SK-N-SH (cell line): ENCODE measurements at regions not wholly inside any gene's neighbourhood (a gene's known extent, or its start where the extent isn't known, plus 50 kb on each side); places are given as distances from the start of the nearest gene placed in this dataset.

Experiments
- CTCF ChIA-PET: fragments of 300-600, 350-600 bp; formaldehyde crosslinking; extraction: SDS; loops from one replicate; lab custom pipeline; 2021; lab: Yijun Ruan, JAX
- POLR2A ChIA-PET: fragments of 350-600 bp; sonication (Branson Sonifier 250); formaldehyde crosslinking; extraction: SDS; loops from one replicate; lab custom pipeline; 2020; ENCODE audit warnings: antibody characterized with exemption, inconsistent platforms; lab: Yijun Ruan, JAX
- DNase-seq: peaks from one replicate; pipeline ENCODE4 v3.0.0; 2012
- H2AFZ ChIP-seq: fragments of 200-600 bp; sonication (generic); 2 replicates; pipeline ENCODE4 v1.8.1; 2016; ENCODE audit warnings: antibody characterized with exemption, mild to moderate bottlenecking, low read depth
- H3F3A ChIP-seq: fragments of 200-600 bp; sonication (generic); replicated peaks from 2 replicates; pipeline ENCODE3; 2016; ENCODE audit warnings: antibody characterized with exemption, mild to moderate bottlenecking; ENCODE audit not compliant: insufficient read depth
- H3K27ac ChIP-seq, 2 experiments: fragments of 200-500 bp in 1 of 2; fragments of 200-600 bp in 1 of 2; sonication (Bioruptor generic) in 1 of 2; sonication (generic), shearing (Covaris generic) in 1 of 2; 2 replicates each; pipeline versions ENCODE4 v1.5.1 to v1.6.1; 2014 to 2016; ENCODE audit warnings: low read depth in 2 of 2, inconsistent platforms in 1 of 2, low read length in 1 of 2, mild to moderate bottlenecking in 1 of 2, mixed read lengths in 1 of 2
- H3K27me3 ChIP-seq: fragments of 200-600 bp; sonication (generic), shearing (Covaris generic); 2 replicates; pipeline ENCODE4 v1.6.1; 2016; ENCODE audit warnings: mixed run types; ENCODE audit not compliant: insufficient read depth
- H3K36me3 ChIP-seq, 2 experiments: fragments of 200-500 bp in 1 of 2; fragments of 200-600 bp in 1 of 2; sonication (Bioruptor generic) in 1 of 2; sonication (generic) in 1 of 2; replicated peaks in 1 of 2; 2 replicates each; pipeline versions ENCODE3 to v1.5.1; 2014 to 2016; ENCODE audit warnings: low read length in 1 of 2, mild to moderate bottlenecking in 1 of 2; ENCODE audit not compliant: insufficient read depth in 2 of 2, control insufficient read depth in 1 of 2
- H3K4me1 ChIP-seq, 2 experiments: fragments of 200-500 bp in 1 of 2; fragments of 200-600 bp in 1 of 2; sonication (Bioruptor generic) in 1 of 2; sonication (generic), shearing (Covaris generic) in 1 of 2; 2 replicates each; pipeline versions ENCODE4 v1.5.1 to v1.6.1; 2014 to 2016; ENCODE audit warnings: low read depth in 1 of 2, low read length in 1 of 2, mixed run types in 1 of 2; ENCODE audit not compliant: insufficient read depth in 2 of 2, control insufficient read depth in 1 of 2
- H3K4me2 ChIP-seq: fragments of 200-600 bp; sonication (generic), shearing (Covaris generic); 2 replicates; pipeline ENCODE4 v1.6.1; 2017; ENCODE audit warnings: mixed run types
- H3K4me3 ChIP-seq, 2 experiments: fragments of 200-500 bp in 1 of 2; fragments of 200-600 bp in 1 of 2; sonication (Bioruptor generic) in 1 of 2; sonication (generic), shearing (Covaris generic) in 1 of 2; 2 replicates each; pipeline versions ENCODE4 v1.5.1 to v1.8.1; 2014 to 2016; ENCODE audit warnings: low read depth in 2 of 2, inconsistent platforms in 1 of 2, low read length in 1 of 2, mild to moderate bottlenecking in 1 of 2, mixed read lengths in 1 of 2, moderate library complexity in 1 of 2
- H3K79me2 ChIP-seq: fragments of 200-600 bp; sonication (generic); 2 replicates; pipeline ENCODE4 v1.8.1; 2017; ENCODE audit warnings: mild to moderate bottlenecking; ENCODE audit not compliant: insufficient read depth
- H3K9ac ChIP-seq: fragments of 200-600 bp; sonication (generic); 2 replicates; pipeline ENCODE4 v1.6.1; 2017; ENCODE audit warnings: mixed run types
- H3K9me2 ChIP-seq: fragments of 200-600 bp; sonication (generic); 2 replicates; pipeline ENCODE4 v1.6.1; 2017; ENCODE audit warnings: mixed run types
- H3K9me3 ChIP-seq: fragments of 200-600 bp; sonication (generic); 2 replicates; pipeline ENCODE4 v1.6.1; 2017; ENCODE audit warnings: mixed run types, mild to moderate bottlenecking, moderate library complexity
- H4K20me1 ChIP-seq: fragments of 200-600 bp; sonication (generic); 2 replicates; pipeline ENCODE4 v1.6.1; 2017; ENCODE audit warnings: mild to moderate bottlenecking, mixed run types; ENCODE audit not compliant: insufficient read depth
- CHD2 ChIP-seq: fragments of 150-350 bp; IDR thresholded peaks from 2 replicates; pipeline ENCODE4 v1.6.1; 2018; ENCODE audit warnings: low read length; ENCODE audit not compliant: partially characterized antibody
- EZH2phosphoT487 ChIP-seq: fragments of 200-600 bp; sonication (generic); IDR thresholded peaks from 2 replicates; pipeline ENCODE4 v1.6.1; 2017; ENCODE audit warnings: low read depth, mixed run types, mild to moderate bottlenecking, antibody characterized with exemption, moderate library complexity, borderline replicate concordance
- GABPA ChIP-seq: IDR thresholded peaks from 2 replicates; pipeline ENCODE4 v1.4.0; 2012; ENCODE audit warnings: low read depth, mild to moderate bottlenecking
- JUND ChIP-seq: IDR thresholded peaks from 2 replicates; pipeline ENCODE4 v1.4.0; 2012
- NFIC ChIP-seq: IDR thresholded peaks from 2 replicates; pipeline ENCODE4 v1.4.0; 2012; ENCODE audit warnings: borderline replicate concordance
- NRF1 ChIP-seq: IDR thresholded peaks from 2 replicates; pipeline ENCODE4 v1.6.1; 2012; ENCODE audit warnings: low read depth, mild to moderate bottlenecking, low read length
- POLR2AphosphoS5 ChIP-seq: IDR thresholded peaks from 2 replicates; pipeline ENCODE4 v1.6.1; 2012; ENCODE audit warnings: low read depth, low read length
- RFX5 ChIP-seq: IDR thresholded peaks from 2 replicates; pipeline ENCODE4 v1.6.1; 2012; ENCODE audit warnings: mild to moderate bottlenecking, improper control_type of control experiment, low read length
- SIN3A ChIP-seq: IDR thresholded peaks from 2 replicates; pipeline ENCODE4 v1.6.1; 2012; ENCODE audit warnings: low read depth, mild to moderate bottlenecking, low read length, moderate library complexity, borderline replicate concordance
- TAF1 ChIP-seq: IDR thresholded peaks from 2 replicates; pipeline ENCODE4 v1.6.1; 2012; ENCODE audit warnings: low read depth, mild to moderate bottlenecking, low read length, moderate library complexity, borderline replicate concordance
- TCF12 ChIP-seq: IDR thresholded peaks from 2 replicates; pipeline ENCODE4 v1.4.0; 2012
- WGBS: methylation state at CpG from one replicate; pipeline ENCODE4 v1.1.6; 2017; ENCODE audit warnings: low lambda C conversion rate; 5-methylcytosine and 5-hydroxymethylcytosine counted together
- TF ChIP-seq, protein P1 (sequence below): fragments of 200-600 bp; sonication (generic); IDR thresholded peaks from 2 replicates; pipeline ENCODE4 v1.6.1; 2017; ENCODE audit warnings: antibody characterized with exemption, mild to moderate bottlenecking, moderate library complexity
- TF ChIP-seq, protein P2 (sequence below): IDR thresholded peaks from 2 replicates; pipeline ENCODE4 v1.6.1; 2012; ENCODE audit warnings: mild to moderate bottlenecking, low read depth, low read length, moderate library complexity
- TF ChIP-seq, protein P3 (sequence below): IDR thresholded peaks from 2 replicates; pipeline ENCODE4; 2012

DNA sequence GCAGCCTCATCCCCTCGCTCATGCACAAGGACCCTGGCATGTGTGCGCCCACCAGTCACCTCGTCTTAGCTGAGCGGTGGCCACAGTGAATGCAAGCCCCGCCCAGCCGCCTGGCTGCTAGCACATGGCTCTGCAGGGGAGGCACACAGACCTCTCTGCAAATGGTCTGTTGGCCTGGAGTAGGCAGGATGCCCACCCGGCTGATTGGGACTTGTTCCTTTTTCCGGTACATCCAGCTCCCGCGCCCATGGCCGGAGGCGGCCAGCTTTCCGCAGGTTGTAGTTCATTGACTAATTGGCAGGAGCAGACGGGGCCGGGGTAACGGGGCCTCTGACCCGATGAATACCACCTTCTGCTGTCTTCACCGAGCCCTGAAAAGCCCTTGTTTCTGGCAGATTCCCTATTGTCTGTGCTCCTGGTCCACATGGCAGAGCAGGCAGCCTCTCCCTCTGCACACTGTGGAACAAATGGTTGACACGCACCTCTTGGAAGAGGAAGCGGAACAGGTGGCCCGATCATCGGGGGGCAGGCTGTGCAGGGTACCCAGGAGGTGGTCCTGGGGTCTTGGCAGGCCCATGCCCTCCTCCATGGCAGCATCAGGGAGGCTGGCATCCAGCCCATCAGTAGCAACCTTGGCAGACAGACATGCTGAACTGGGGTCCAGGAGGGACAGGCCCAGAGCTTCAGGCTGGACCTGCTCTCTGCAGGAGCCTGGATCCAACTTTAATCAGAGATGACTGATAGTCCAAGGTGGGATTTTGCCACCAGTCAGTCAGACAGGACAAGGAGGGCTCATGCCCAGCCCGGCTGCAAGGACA lies 1512.0 kb downstream of the BRD1 start (continued):
- TF ChIP-seq, protein P1, sequence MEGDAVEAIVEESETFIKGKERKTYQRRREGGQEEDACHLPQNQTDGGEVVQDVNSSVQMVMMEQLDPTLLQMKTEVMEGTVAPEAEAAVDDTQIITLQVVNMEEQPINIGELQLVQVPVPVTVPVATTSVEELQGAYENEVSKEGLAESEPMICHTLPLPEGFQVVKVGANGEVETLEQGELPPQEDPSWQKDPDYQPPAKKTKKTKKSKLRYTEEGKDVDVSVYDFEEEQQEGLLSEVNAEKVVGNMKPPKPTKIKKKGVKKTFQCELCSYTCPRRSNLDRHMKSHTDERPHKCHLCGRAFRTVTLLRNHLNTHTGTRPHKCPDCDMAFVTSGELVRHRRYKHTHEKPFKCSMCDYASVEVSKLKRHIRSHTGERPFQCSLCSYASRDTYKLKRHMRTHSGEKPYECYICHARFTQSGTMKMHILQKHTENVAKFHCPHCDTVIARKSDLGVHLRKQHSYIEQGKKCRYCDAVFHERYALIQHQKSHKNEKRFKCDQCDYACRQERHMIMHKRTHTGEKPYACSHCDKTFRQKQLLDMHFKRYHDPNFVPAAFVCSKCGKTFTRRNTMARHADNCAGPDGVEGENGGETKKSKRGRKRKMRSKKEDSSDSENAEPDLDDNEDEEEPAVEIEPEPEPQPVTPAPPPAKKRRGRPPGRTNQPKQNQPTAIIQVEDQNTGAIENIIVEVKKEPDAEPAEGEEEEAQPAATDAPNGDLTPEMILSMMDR: no peak
- TF ChIP-seq TAF1: no peak

DNA sequence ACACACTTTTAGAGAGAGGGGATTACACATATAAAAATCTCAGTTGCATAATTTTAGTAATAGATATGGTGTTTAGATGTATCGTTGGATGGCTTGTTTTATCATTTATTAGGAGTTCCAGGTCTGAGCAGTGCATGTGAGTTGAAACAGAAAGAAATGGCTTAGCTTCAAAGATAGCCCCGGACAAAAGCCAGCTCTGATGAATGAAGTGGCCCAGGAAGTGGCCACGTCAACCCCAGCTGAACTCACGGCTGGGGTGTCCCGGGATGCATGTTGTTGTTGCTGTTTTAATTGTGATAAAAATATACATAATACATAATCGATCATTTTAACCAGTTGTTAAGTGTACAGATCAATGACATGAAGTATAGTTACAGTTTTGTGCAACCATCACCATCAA lies 1513.6 kb downstream of the BRD1 start:
- H3K27me3 ChIP-seq: 0 out of 2 replicates have a peak, but pooled peaks cover 8% of the 10 kb centered on the region
- CTCF ChIA-PET: no interaction called here
- H3K4me3 ChIP-seq: no peak overlapping the region
- H2AFZ ChIP-seq: no peak overlapping the region
- WGBS: 14% methylated on average over 6 of the region's 6 CpGs
- no peaks in the 10 kb centered on the region for H4K20me1 ChIP-seq
- no peak overlapping the region for H3K4me2 ChIP-seq
- no peak overlapping the region for H3K9ac ChIP-seq
- no peak for DNase-seq
- no peaks in the 10 kb centered on the region for H3K9me2 ChIP-seq
- H3K79me2 ChIP-seq: no peaks in the 10 kb centered on the region
- TF ChIP-seq NRF1: no peak
- no peak for TF ChIP-seq CHD2
- TF ChIP-seq NFIC: no peak
- no peak for TF ChIP-seq SIN3A
- TF ChIP-seq POLR2AphosphoS5: no peak
- TF ChIP-seq JUND: no peak
- no peak for TF ChIP-seq RFX5
- no peak for TF ChIP-seq GABPA
- TF ChIP-seq, protein P2, sequence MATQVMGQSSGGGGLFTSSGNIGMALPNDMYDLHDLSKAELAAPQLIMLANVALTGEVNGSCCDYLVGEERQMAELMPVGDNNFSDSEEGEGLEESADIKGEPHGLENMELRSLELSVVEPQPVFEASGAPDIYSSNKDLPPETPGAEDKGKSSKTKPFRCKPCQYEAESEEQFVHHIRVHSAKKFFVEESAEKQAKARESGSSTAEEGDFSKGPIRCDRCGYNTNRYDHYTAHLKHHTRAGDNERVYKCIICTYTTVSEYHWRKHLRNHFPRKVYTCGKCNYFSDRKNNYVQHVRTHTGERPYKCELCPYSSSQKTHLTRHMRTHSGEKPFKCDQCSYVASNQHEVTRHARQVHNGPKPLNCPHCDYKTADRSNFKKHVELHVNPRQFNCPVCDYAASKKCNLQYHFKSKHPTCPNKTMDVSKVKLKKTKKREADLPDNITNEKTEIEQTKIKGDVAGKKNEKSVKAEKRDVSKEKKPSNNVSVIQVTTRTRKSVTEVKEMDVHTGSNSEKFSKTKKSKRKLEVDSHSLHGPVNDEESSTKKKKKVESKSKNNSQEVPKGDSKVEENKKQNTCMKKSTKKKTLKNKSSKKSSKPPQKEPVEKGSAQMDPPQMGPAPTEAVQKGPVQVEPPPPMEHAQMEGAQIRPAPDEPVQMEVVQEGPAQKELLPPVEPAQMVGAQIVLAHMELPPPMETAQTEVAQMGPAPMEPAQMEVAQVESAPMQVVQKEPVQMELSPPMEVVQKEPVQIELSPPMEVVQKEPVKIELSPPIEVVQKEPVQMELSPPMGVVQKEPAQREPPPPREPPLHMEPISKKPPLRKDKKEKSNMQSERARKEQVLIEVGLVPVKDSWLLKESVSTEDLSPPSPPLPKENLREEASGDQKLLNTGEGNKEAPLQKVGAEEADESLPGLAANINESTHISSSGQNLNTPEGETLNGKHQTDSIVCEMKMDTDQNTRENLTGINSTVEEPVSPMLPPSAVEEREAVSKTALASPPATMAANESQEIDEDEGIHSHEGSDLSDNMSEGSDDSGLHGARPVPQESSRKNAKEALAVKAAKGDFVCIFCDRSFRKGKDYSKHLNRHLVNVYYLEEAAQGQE: no peak
- TF ChIP-seq EZH2phosphoT487: no peak
- TF ChIP-seq, protein P3, sequence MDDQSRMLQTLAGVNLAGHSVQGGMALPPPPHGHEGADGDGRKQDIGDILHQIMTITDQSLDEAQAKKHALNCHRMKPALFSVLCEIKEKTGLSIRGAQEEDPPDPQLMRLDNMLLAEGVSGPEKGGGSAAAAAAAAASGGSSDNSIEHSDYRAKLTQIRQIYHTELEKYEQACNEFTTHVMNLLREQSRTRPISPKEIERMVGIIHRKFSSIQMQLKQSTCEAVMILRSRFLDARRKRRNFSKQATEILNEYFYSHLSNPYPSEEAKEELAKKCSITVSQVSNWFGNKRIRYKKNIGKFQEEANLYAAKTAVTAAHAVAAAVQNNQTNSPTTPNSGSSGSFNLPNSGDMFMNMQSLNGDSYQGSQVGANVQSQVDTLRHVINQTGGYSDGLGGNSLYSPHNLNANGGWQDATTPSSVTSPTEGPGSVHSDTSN: no peak
- no peak for TF ChIP-seq TCF12
- no peaks in the 10 kb centered on the region for H3F3A ChIP-seq
- H3K36me3 ChIP-seq: no peaks in the 10 kb centered on the region
- no peaks in the 10 kb centered on the region for H3K9me3 ChIP-seq
- H3K27ac ChIP-seq: no peak overlapping the region
- POLR2A ChIA-PET: no interaction called here
- H3K4me1 ChIP-seq: no peaks in the 10 kb centered on the region
